K562 (cell line): ENCODE measurements at regions not wholly inside any gene's neighbourhood (a gene's known extent, or its start where the extent isn't known, plus 50 kb on each side); places are given as distances from the start of the nearest gene placed in this dataset.

Experiments used
- ATAC-seq: fragments of 200-7000 bp; cut with Tn5 transposase; 3 replicates; pipeline ENCODE4 v1.9.1; 2020; ENCODE audit warnings: moderate library complexity
- BruUV-seq: library from RNA; stranded (reverse); fragments of 400-500 nt; replicated peaks from 2 replicates; lab custom pipeline; 2021; lab: Mats Ljungman, UMichigan
- CTCF ChIA-PET: fragments of 300-600 bp; formaldehyde crosslinking; extraction: SDS; loops from one replicate; lab custom pipeline; 2021; ENCODE audit warnings: low intra/inter-chr PET ratio; lab: Yijun Ruan, JAX
- POLR2A ChIA-PET: fragments of 300-600, 350-650 bp; sonication (Branson Sonifier 250); formaldehyde crosslinking; extraction: SDS; loops from one replicate; lab custom pipeline; 2021; ENCODE audit warnings: antibody characterized with exemption, inconsistent platforms; lab: Yijun Ruan, JAX
- DNase-seq, 4 experiments: peaks; one replicate each; pipeline versions ENCODE4 v3.0.0 to v3.0.0-alpha.2; 2011 to 2018; ENCODE audit warnings: low spot score in 3 of 4, mixed read lengths in 3 of 4; ENCODE audit errors: extremely low read depth in 1 of 4
- FAIRE-seq: peaks from 2 replicates; lab custom pipeline; 2011; peaks lifted over from hg19 to GRCh38; lab: Jason Lieb, UNC
- H2AFZ ChIP-seq: 2 replicates; pipeline ENCODE4 v1.6.0; 2011; ENCODE audit warnings: low read depth, low read length, control low read depth, inconsistent platforms
- H3K27ac ChIP-seq: fragments of 200-600 bp; 3 replicates; pipeline ENCODE4 v1.8.0; 2011; ENCODE audit warnings: low read depth, mild to moderate bottlenecking, control low read depth, inconsistent platforms, low read length, moderate library complexity, mixed read lengths; ENCODE audit errors: extremely low read depth
- H3K27me3 ChIP-seq, 2 experiments: fragments of 300-600 bp in 1 of 2; 2 replicates in 1 of 2; 3 replicates in 1 of 2; pipeline versions ENCODE4 v1.6.0 to v1.8.0; 2011; ENCODE audit warnings: inconsistent platforms in 2 of 2, low read length in 2 of 2, mild to moderate bottlenecking in 1 of 2, mixed read lengths in 1 of 2, moderate library complexity in 1 of 2; ENCODE audit not compliant: control insufficient read depth in 2 of 2, insufficient read depth in 2 of 2
- H3K36me3 ChIP-seq: fragments of 300-600 bp; 3 replicates; pipeline ENCODE4 v1.8.0; 2011; ENCODE audit warnings: mild to moderate bottlenecking, low read length, inconsistent platforms; ENCODE audit not compliant: control insufficient read depth, insufficient read depth
- H3K4me1 ChIP-seq, 2 experiments: fragments of 200-600 bp in 1 of 2; replicated peaks in 1 of 2; 2 replicates in 1 of 2; 3 replicates in 1 of 2; pipeline versions ENCODE4 v1.5.1 to v1.8.0; 2011; ENCODE audit warnings: inconsistent platforms in 2 of 2, low read length in 2 of 2, mild to moderate bottlenecking in 1 of 2, mixed read lengths in 1 of 2, moderate library complexity in 1 of 2; ENCODE audit not compliant: control insufficient read depth in 2 of 2, insufficient read depth in 2 of 2
- H3K4me2 ChIP-seq: 2 replicates; pipeline ENCODE4 v1.6.1; 2011; ENCODE audit warnings: low read length, control low read depth, inconsistent platforms, mixed read lengths; ENCODE audit not compliant: insufficient read depth
- H3K4me3 ChIP-seq: fragments of 200-600 bp; sonication (generic), shearing (Covaris generic); 2 replicates; pipeline ENCODE4 v1.5.1; 2016; ENCODE audit warnings: control low read depth, inconsistent platforms
- H3K79me2 ChIP-seq: fragments of 200-600 bp; 3 replicates; pipeline ENCODE4 v1.8.0; 2011; ENCODE audit warnings: low read length, inconsistent platforms; ENCODE audit not compliant: control insufficient read depth, insufficient read depth
- H3K9ac ChIP-seq, 2 experiments: 2 replicates each; pipeline versions ENCODE4 v1.6.0 to v1.6.1; 2011; ENCODE audit warnings: low read depth in 2 of 2, low read length in 2 of 2, control low read depth in 1 of 2, inconsistent platforms in 1 of 2, mild to moderate bottlenecking in 1 of 2, mixed read lengths in 1 of 2; ENCODE audit not compliant: insufficient read depth in 1 of 2
- H3K9me1 ChIP-seq: one replicate; pipeline ENCODE4 v1.6.0; 2011; ENCODE audit warnings: inconsistent platforms, mild to moderate bottlenecking, low read length, moderate library complexity; ENCODE audit not compliant: control insufficient read depth, insufficient read depth
- H3K9me3 ChIP-seq: replicated peaks from 2 replicates; pipeline ENCODE4 v1.5.1; 2011; ENCODE audit warnings: low read depth, low read length, inconsistent platforms; ENCODE audit not compliant: control insufficient read depth, insufficient read depth
- H4K20me1 ChIP-seq: replicated peaks from 2 replicates; pipeline ENCODE4 v1.6.1; 2011; ENCODE audit warnings: low read length, inconsistent platforms, mixed read lengths; ENCODE audit not compliant: control insufficient read depth, insufficient read depth
- FIP1L1 ChIP-seq: fragments of 200-400 bp; formaldehyde crosslinking; IDR thresholded peaks from 2 replicates; pipeline ENCODE4 v1.6.1; 2018; ENCODE audit warnings: mild to moderate bottlenecking, low read depth, low read length; ENCODE audit not compliant: poor library complexity, severe bottlenecking
- PBX2 ChIP-seq, 2 experiments: IDR thresholded peaks in 1 of 2; conservative IDR thresholded peaks in 1 of 2; 2 replicates each; pipeline ENCODE4 v1.6.1; 2016; ENCODE audit warnings: low read depth in 2 of 2, mild to moderate bottlenecking in 1 of 2, missing compliant biosample characterization in 1 of 2, missing genetic modification characterization in 1 of 2, moderate library complexity in 1 of 2
- PKNOX1 ChIP-seq: fragments of 450-650 bp; IDR thresholded peaks from 2 replicates; pipeline ENCODE4 v1.6.1; 2016
- WGBS: fragments of 100-300 bp; shearing (Covaris generic); methylation state at CpG from one replicate; pipeline ENCODE4 v1.1.6; 2016; ENCODE audit warnings: low coverage, mixed read lengths; ENCODE audit not compliant: insufficient coverage; ENCODE audit errors: missing lambda C conversion rate; 5-methylcytosine and 5-hydroxymethylcytosine counted together
- in situ Hi-C: fragments of 300-500 bp; cut with MboI; formaldehyde crosslinking; loops from 4 replicates; pipeline ENCODE4 v1.15.0; 2018; ENCODE audit warnings: inconsistent platforms, mixed read lengths
- intact Hi-C: fragments of 100-400 bp; cut with micrococcal nuclease; formaldehyde crosslinking; loops from 2 replicates; pipeline ENCODE4 v1.14.2; 2022

- intact Hi-C loops (no loop called here), in situ Hi-C loops (no loop called here)
- Histone ChIP-seq H3K4me1 (peaks cover 0 to 24% of the 10 kb centered on the region in 2 experiments; a peak in 2 of 5 replicates), H4K20me1 (0 out of 2 replicates have a peak, but pooled peaks cover 9% of the 10 kb centered on the region), H3K4me2 (no peak overlapping the region), H3K27me3 (peaks cover 55 to 89% of the 10 kb centered on the region in 2 experiments; a peak in 4 of 5 replicates), H3K27ac (no peak overlapping the region), H3K9me3 (no peaks in the 10 kb centered on the region), H3K9me1 (no peaks in the 10 kb centered on the region), H3K9ac (no peak overlapping the region), H3K79me2 (no peaks in the 10 kb centered on the region), H2AFZ (no peak overlapping the region), H3K4me3 (no peak overlapping the region), H3K36me3 (no peaks in the 10 kb centered on the region)
- FAIRE-seq (no peak), ATAC-seq (no peak), DNase-seq (no peak)
- 6% methylated on average over 18 of the region's 18 CpGs for WGBS
- BruUV-seq = no TSS peak
- ChIA-PET CTCF (no interaction called here), POLR2A (interaction anchor here (0.7 to 0.9 kb wide), 2 partner anchors 13 to 213 kb away, joined by 3 read pairs; no protein-coding TSS in a partner anchor)
- TF ChIP-seq PKNOX1 = peak; percentile 49
- TF ChIP-seq PBX2 (CRISPR knock-in tag; IDR thresholded peaks at IDR 0.05; ENCODE audit: low read depth) = no peak
- 0 out of 2 replicates have a peak, but pooled peaks have one; percentile 22 for TF ChIP-seq PBX2 (tag; conservative IDR thresholded peaks at IDR 0.05; ENCODE audit: low read depth)
- no peak for TF ChIP-seq FIP1L1
Observed at GRCh38 chr1:10901891-10902805, 105.7 kb upstream of the CASZ1 start.
